Astrocyte of the cerebellum (primary cell): ENCODE measurements at regions not wholly inside any gene's neighbourhood (a gene's known extent, or its start where the extent isn't known, plus 50 kb on each side); places are given as distances from the start of the nearest gene placed in this dataset.

Experiments used
- DNase-seq: peaks from one replicate; pipeline ENCODE4 v3.0.0-alpha.2; 2011; ENCODE audit warnings: low read depth
- H3K4me3 ChIP-seq: 2 replicates; pipeline ENCODE4 v1.5.1; 2011; ENCODE audit warnings: mild to moderate bottlenecking, low read depth, low read length, moderate library complexity
- CTCF ChIP-seq: IDR thresholded peaks from 2 replicates; pipeline ENCODE4 v1.5.1; 2012; ENCODE audit warnings: low read length, low read depth, moderate library complexity, mild to moderate bottlenecking; ENCODE audit errors: missing control alignments
- in situ Hi-C: cut with HindIII; loops from 2 replicates; pipeline ENCODE4 v1.10.0; 2017; ENCODE audit warnings: low sequenced_read_pairs

GRCh38 chr1:112790920-112791722 is 76.0 kb upstream of the PPM1J start:
- no peak for DNase-seq
- in situ Hi-C loops, result no loop called here
- no peak for TF ChIP-seq CTCF
- H3K4me3 ChIP-seq, result no peak overlapping the region

- in situ Hi-C loops, result no loop called here
Measured at GRCh38 chr1:112788561-112788960, 73.4 kb upstream of the PPM1J start.

DNA sequence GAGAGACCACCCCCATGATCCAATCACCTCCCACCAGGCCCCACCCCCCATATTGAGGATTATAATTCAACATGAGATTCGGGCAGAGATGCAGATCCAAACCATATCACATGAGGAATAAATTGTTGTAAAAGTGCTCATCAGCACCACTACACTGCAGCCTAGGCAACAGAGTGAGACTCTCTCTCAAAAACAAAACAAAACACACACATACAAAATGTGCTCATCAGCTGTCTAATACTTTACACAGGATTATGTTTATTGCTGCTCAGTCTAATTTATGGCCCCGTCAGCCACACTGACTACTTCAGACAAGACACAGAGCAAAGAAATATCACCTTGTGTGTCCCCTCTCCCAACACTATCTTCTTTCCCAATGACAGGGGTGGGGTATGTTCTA is 72.9 kb upstream of the PPM1J start:
- DNase-seq, result no peak
- in situ Hi-C loops, result no loop called here
- no peak for TF ChIP-seq CTCF
- no peak overlapping the region for H3K4me3 ChIP-seq

More at GRCh38 chr1:112788561-112788960, 73.4 kb upstream of the PPM1J start:
- TF ChIP-seq CTCF, result no peak
- H3K4me3 ChIP-seq, result no peak overlapping the region
- DNase-seq, result no peak

DNA sequence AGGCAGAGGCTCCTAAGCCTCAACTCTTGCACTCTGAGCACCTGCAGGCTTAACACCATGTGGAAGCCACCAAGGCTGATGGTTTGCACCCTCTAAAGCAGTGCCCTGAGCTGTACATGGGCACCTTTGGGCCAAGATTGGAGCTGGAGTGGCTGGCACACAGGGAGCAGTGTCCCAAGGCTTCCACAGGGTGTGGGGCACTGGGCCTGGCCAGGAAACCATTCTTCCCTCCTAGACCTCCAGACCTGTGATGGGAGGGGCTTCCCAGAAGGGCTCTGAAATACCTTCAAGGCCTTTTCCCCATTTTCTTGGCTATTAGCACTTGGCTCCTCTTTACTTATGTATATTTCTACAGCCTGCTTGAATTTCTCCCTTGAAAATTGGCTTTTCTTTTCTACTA is 67.9 kb upstream of the PPM1J start:
- TF ChIP-seq CTCF, result no peak
- no peak overlapping the region for H3K4me3 ChIP-seq
- no peak for DNase-seq
- in situ Hi-C loops, result loop anchor here (5.0 kb wide), 1 partner anchor 59 kb away; no protein-coding TSS in a partner anchor

GRCh38 chr1:112779665-112780526 is 64.8 kb upstream of the PPM1J start:
- in situ Hi-C loops, result loop anchor here (5.0 kb wide), 1 partner anchor 62 kb away; no protein-coding TSS in a partner anchor
- DNase-seq, result no peak
- TF ChIP-seq CTCF, result no peak
- H3K4me3 ChIP-seq, result no peak overlapping the region

DNA sequence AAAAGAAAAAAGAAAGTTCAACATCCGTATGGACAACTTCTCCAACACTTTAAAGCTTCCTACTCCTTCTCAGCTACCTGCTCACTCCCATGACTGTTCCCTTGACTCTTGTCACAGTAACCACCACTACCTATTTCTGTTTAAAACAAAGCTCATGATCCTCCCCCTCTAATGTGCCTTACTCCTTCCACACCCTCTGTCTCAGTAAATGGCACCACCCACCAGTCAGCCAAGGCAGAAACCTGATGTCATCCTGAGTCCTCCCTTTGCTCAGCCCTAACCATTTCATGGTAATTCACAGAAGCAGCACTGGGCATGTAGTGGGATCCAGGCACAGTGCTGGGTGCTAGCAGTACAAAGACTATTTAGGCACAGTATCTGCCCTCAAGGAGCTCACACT is 63.0 kb upstream of the PPM1J start:
- in situ Hi-C loops, result no loop called here

More for the DNA sequence above, 63.0 kb upstream of the PPM1J start:
- no peak overlapping the region for H3K4me3 ChIP-seq
- TF ChIP-seq CTCF, result no peak
- no peak for DNase-seq
